OCI-M2 (cell line): ENCODE measurements at regions not wholly inside any gene's neighbourhood (a gene's known extent, or its start where the extent isn't known, plus 50 kb on each side); places are given as distances from the start of the nearest gene placed in this dataset.

Experiments
- DNase-seq: peaks from one replicate; lab custom pipeline; 2025; ENCODE audit not compliant: unreplicated experiment; lab: John Stamatoyannopoulos, UW

DNA sequence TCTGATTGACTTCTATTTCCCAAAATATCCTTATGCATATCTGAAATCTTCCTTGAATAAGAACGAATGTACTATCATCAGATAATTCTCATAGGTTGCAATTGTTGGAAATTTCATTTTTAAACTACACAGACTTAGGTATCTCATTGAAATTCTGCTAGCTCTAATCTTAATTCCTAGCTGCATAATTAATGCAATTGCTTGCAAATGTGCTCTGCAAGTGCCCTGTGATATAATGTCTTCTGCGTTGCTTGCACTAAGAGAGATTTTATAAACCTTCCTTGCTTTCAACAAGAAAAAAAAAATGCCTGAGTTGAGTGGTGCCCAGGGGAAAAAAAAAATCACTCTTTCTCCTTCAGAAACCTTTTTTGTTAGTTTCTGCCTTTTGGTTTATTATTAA lies 354.9 kb downstream of the TFAP2A start:
- DNase-seq: no peak

DNA sequence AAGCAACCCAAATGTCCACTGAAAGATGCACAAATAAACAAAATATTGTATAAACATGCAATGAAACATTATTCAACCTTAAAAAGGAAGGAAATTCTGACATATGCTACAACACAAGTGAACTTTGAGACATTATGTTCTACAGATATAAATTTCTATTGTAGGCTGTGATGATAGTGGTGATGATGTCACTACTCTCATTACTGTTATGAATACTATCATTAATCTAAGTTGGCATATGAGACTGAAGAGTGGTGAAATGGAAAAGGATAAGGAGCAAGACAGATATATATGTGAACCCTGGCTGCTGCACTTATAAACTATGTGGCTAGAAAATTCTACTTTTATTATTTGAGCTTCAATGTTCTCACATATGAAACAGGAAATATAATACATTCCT lies 360.2 kb downstream of the TFAP2A start:
- no peak for DNase-seq

DNA sequence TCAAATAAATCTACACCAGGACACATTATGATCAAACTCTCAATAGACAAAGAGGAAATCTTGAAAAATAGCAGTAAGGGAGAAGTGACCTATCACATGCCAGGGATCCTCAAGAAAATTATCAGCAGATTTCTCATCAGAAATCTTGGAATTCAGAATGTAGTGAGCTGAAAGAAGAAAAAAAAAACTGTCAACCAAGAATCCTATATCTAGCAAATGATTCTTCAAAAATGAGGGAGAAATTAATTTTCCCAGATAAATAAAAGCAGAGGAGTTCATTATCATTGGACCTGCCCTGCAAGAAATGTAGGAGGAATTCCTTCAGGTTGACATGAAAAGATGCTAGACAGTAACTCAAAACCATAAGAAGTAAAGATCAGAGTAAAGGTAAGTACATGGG lies 363.6 kb downstream of the TFAP2A start:
- no peak for DNase-seq

DNA sequence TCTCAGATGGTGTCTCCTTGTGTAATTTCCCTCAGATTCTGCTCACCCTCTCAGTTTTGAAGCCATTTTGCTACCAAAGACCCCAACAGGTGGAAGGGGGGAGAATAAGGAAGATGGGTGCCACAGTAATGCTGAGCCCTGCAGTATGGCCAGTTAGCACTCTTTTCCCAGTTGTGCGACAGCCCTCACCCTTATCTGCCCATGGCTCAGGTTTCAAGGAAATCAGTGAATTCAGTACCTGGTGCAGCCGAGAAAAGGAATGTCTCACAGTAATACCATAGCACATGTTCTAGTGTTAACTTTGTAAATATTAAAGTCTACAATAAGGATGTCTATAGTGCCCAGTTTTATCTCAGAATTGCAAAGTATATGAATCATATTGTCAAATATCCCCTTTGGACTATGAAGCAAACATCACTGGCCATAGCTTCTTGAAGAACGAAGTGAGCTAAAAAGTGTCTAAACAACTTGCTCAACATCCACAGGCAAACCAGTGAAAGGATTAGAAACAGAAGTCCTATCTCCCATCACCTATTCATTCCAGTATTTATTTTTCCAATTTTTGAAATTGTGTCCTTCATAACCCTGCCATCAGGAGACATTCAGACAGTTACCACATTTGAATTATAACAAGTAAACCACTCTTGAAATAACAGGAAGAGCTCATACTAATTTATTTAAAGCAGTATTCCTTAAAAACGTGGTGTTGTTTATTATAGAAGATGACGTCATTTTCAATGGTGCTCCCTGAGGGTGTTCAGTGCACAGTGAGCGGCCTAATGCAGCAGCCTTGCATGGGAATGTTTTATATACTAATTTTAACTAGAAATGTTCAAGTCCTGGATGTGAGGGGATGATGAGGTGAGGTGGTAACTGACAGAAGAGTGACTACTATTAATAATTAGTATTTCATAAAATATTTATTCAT lies 366.2 kb downstream of the TFAP2A start:
- DNase-seq: no peak

DNA sequence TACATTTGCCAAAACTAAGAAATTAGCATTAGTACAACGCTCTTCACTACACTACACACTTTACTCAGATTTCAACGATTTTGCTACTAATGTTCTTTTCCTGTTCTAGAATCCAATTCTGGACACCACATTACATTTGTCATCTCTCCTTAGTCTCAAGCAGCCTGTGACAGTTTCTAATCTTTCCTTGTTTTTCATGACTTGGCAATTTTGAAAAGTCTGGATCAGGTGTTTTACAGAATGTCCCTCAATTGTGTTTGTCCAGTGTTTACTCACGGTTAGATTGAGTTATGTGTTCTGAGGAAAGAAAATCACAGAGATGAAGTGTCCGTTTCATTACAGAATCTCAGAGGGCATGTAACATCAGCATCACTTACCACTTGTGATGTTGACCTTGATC lies 372.6 kb downstream of the TFAP2A start:
- DNase-seq: no peak

DNA sequence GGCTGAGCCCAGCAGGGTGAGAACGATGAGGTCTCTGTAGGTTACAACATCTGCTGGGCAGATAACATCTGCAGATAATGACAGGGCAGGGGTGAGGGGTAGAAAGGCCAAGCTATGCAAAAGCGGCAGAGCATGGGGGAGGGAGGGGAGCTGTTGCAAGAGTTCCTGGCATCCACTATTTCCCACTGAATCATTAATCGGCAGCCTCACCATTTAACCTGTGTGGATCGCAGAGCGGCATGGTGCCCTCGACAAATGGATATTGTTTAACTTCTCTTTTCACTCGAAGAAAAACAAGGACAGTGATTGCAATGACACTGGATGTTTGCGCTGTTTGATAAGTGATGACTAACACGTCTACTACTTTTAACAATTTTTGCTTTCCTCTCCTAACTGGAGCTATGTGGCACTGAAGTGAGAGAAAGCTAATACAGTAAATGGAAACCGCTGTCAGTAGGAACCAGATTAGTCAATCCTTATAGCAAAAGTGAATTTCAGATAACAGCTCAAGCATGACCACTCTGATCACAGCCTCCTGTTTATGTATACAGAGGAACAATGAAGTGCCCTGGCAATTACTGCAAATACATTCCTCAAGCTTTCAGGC lies 381.5 kb downstream of the TFAP2A start:
- no peak for DNase-seq

DNA sequence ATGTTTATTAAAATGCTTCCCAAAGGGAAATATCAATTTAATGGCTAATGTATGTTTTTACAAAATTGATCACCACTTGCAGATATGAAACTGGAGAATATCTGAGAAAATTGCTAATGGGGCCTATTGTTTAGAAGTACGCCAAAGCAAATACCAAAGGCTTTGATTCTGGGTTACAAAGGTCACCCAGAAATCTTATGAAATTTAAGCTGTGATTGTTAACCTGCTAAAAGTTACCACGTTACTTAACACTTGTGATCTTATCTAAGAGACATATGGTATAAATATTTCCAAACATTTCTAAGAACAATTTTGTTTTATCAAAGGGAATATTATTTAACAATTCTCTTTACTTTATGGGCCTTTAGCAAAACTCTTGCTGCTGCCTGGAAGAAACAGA lies 383.3 kb downstream of the TFAP2A start:
- no peak for DNase-seq

DNA sequence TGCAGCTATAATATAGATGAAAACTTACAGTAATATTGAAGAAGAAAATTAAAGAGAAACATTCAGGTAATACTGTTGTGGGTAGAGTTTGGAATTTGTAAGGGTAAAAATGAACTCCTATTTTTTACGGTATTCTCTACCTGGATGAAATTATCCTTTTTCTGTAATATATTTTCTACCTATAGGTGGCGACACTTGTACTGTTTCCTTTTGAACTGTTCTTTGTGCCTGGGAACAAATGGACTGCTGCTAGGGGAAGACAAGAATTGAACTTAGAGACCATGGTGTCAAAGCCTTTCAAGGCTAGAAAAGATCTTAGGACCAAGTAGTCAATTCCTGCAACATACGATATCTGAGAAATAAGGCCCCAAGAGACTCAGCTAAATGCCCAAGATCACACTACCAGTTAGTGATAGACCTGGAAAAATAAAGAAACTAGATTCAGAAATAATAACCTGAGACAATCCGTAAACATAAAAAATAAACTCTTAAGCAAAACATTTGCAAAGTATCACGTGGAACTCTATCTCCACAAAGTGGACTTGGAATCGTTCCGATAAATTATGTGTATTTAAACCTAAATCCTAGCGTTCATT lies 383.8 kb downstream of the TFAP2A start:
- no peak for DNase-seq

DNA sequence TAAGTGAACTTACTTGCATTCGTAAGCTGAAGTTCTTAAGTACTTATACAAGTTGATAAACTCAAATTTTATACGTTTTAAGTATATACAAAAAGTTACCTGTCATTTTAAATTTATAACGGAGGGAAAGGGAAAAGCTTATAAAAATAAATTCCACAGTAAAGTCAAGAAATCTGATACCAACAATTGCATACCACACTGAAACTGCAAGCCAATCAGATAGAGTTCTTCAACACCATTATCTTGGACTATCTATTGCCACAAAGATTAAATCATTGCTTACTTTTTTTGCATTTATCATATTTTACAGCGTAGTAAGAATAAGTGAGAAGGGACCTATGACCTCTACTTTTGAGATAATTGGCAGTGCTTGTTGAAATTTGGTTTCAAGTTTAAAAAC lies 386.7 kb downstream of the TFAP2A start:
- DNase-seq: no peak

DNA sequence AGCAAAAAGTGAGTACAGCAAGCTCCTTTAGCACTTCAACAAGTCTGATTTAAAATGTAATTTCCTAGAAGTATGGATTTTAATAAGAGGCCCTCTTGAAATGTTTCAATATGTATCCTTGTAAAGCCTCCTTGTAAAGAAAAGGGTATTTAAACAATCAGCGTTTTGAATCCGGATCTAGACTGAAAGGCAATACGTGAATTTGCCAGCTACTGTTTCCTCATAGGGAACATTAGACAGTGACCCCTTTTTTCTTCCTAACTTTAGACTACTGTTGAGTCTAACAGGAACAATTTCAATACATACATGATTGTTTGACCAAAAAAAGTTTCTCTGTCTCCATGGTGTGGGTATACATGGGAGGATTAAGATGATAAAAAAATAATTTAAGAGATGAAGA lies 395.0 kb downstream of the TFAP2A start:
- no peak for DNase-seq

DNA sequence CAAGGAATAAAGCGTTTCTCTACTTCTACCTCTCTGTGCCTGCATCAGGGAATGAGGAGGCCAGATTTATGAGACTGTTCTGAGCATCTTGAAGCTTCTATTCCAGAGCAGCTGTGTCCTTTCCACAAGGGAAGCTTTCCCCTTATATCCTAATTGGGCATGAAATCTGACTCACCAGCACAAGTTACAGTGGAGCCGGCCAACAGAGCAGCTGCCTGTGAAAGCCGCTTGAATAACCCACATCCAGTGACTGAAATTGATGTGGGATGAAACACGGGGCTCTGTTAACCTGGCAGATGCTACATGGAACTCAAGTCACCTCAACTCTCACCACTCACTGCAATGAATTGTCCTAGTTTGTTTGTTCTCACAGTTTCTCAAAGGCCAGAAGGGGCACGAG lies 400.3 kb downstream of the TFAP2A start:
- no peak for DNase-seq

DNA sequence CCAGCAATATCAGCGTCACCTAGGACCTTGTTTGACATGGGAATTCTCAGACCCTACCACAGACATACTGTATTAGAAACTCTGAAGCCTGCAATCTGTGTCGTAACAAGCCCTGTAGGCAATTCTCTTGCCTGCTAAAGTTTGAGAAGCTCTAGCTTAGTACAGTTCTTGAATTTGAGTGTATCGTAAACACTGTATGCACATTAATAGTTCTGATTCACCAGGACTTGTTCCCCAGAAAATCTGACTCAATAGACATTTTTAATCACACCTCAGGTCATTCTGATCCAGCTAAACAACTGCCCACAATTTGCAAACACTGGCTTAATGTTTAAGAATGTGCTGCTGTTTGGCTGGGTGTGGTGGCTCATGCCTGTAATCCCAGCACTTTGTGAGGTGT lies 414.3 kb downstream of the TFAP2A start:
- DNase-seq: no peak

DNA sequence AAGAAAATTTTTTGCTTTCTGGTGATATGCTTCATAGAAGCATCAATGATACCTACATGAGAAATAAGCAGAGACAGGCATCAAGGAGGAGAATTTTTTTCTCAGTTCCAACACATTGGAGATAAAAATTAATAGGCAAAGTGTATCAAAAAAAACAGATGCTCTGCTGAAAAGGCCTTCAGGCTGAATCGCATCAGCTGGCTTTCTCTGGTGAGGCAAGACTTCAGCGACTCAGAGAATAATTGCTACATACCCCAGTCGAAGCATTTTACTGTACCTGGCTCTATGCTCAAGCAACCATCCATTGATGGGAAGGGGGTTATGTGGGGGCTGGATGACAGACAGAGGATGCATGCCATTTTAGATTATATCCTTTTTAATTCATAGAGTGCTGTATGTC lies 415.1 kb downstream of the TFAP2A start:
- no peak for DNase-seq

DNA sequence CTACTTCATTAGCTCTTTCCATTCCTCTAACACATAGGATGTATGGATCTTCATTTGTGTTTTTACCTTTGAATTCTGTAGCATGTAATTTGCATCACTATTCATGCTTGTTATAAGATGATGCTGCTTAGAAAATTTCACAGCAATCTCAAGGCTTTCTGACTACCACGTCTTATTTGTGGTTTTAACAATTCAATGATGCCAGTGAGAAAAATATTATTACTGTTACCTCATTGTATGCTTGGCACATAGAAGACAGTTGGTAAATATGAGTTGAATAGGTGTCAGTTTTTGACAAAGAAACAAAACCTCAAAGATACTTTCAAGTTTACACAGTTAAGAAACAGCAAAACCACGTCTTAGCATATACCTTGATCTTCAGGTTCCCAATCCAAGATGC lies 428.6 kb downstream of the TFAP2A start:
- DNase-seq: no peak

DNA sequence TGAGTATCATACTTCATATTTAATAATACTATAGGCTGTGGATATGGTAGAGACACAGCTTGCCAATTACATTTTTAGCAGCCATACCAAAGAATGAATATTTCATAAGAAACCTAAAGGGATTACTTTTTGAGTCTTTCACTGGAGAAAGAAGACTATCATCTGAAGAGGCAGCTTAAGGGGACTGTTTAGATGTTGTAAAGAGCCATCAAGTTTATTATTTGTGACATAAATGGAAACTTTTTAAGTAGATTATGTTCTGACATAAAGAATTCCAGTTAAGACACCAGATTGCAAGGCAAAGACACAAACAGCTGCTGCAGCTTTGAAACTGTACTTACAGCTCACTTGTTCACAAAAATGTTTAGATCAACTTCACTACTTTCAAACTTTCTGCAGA lies 429.4 kb downstream of the TFAP2A start:
- no peak for DNase-seq

DNA sequence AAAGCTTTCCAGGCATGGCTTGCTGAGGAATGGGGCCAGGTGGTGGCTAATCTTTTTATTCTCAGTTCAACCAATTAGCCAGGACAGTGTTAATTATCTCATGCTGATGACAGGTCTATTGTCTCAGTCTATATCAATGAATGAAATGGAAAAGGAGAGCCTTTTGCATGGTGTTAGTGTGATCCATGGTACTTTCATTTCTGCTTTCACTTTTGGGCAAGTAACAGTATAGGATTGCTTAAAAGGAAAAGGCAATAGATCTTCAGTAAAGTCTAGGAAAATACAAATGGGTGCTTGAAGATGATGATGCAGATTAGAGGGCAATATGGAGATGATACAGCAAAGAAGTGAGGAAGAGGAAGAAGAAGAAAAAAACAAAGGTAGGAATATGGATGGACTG lies 430.3 kb downstream of the TFAP2A start:
- no peak for DNase-seq

DNA sequence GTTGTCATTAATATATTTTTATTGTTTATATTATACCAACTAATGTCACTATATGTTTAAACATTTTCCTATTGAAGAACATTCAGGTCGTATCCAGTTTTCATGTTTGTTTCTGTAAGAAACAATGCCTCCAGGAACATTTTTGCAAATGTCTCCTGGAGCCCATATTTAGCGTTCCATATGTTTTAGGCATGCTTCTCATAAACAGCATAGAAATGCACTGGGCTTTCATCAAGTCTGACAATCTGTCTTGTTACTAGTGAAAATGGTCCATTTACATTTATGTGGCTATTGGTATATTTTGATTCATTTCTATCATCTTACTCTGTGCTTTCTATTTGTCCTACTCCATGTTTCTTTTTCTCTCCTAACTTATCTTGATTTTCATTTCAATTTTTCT lies 431.7 kb downstream of the TFAP2A start:
- no peak for DNase-seq

DNA sequence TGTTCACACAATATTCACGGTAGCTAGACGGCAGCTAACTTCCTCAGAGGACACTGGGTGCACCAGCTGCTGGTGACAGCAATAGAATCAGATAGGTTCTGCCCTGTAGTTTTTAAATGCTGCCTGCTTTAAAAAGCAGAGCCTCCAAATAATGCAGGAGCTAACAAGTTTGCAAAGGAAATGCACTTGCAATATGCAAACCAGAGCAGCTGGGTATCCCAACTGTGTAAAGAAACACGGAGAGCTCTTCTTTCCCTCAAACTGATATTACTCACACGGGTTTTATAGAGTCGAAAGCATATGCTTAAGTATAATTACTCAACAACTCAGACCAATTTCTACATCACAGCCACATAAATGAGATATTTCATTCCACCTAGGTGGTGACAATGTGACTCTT lies 432.7 kb downstream of the TFAP2A start:
- DNase-seq: no peak

DNA sequence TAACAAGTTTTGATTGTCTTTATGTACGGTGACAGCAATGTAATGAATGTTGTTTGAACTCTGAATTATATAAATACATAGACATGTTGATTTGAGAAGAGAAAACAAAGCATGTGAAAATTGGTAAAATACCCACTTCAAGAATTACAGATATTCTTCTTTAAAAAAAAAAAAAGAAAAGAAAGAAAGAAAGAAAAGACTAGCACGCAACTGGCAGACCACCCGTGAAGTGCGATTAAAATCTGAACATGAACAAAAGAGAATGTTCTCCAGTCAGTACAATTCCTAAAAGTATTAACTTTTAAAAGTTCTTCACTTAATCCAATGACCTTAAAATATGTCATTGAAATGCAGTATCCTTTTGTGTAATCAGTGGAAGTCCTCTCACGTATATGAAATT lies 434.9 kb downstream of the TFAP2A start:
- DNase-seq: no peak

DNA sequence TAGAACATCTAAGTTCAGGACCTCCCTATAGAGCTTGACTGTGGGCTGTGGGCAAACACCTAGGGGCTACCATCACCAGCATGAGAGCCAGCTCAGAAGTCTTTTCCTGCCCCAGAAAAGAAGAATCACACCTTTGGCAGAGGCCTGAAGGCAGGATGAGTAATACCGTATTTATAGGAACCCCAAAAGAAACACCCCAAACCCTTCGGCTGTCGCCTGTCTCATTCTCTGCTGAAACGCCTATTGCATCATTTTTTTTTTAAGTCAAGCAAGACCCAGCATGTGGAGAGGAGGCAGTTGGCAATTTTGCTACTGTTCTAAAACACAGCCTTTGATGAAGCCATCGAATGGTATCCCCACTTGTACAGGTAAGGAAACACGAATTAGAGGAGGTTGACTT lies 436.4 kb downstream of the TFAP2A start:
- DNase-seq: no peak

DNA sequence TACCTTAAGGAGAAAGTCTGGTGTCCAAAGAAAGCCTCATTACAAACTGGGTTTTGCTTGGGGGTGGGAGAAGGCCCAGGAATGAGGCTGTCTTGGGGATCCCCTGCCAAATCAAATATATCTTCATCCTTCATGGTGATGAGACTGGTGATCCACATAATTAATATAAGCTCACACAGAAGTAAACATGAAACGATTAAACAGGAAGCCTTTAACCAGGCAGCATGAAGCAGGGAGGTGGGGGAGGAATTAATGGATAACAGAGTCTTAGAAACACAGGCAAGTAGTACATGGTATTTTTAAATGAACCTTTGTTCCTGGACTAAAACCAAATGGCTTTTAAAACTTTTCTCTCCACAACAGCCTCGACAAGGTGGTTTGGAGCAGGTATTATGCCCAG lies 437.5 kb downstream of the TFAP2A start:
- DNase-seq: no peak

DNA sequence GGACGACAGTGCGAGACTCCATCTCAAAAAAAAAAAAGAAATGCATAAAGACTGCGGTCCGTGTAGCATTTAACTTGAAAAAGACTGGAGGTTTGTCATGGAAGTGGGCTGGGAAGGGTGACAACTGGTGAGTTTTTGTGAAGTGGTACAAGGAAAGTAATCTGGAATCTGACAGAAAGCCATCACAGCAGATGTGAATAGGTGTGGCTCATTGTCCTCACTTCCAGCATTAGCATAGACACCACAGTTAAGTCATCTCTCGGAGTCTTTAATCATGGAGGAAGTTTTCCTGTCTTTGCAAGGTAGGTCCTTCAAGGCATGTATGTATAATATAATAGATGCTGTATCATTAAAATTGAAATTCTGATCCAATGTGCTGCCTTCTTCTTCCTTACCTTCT lies 453.2 kb downstream of the TFAP2A start:
- DNase-seq: no peak
